HepG2 (cell line): ENCODE measurements at regions not wholly inside any gene's neighbourhood (a gene's known extent, or its start where the extent isn't known, plus 50 kb on each side); places are given as distances from the start of the nearest gene placed in this dataset.

ENCODE experiments used
- ATAC-seq: fragments of 200-7000 bp; cut with Tn5 transposase; 3 replicates; pipeline ENCODE4 v1.9.1; 2020; ENCODE audit warnings: mild to moderate bottlenecking, moderate library complexity
- BruUV-seq: library from RNA; stranded (reverse); fragments of 400-500 nt; replicated peaks from 2 replicates; lab custom pipeline; 2021; lab: Mats Ljungman, UMichigan
- CTCF ChIA-PET: fragments of 300-600 bp; formaldehyde crosslinking; extraction: SDS; loops from one replicate; lab custom pipeline; 2021; ENCODE audit warnings: low total read pairs, inconsistent platforms, low intra/inter-chr PET ratio; lab: Yijun Ruan, JAX
- POLR2A ChIA-PET: fragments of 350-600 bp; sonication (Branson Sonifier 250); formaldehyde crosslinking; loops from one replicate; lab custom pipeline; 2020; ENCODE audit warnings: antibody characterized with exemption, inconsistent platforms; lab: Yijun Ruan, JAX
- DNase-seq: peaks from one replicate; pipeline ENCODE4 v3.0.0-alpha.2; 2015; ENCODE audit warnings: low spot score
- FAIRE-seq: peaks from 3 replicates; lab custom pipeline; 2011; peaks lifted over from hg19 to GRCh38; lab: Jason Lieb, UNC
- H2AFZ ChIP-seq: one replicate; pipeline ENCODE4 v1.6.1; 2011; ENCODE audit warnings: low read length, inconsistent platforms
- H3K27ac ChIP-seq: fragments of 300-600 bp; 3 replicates; pipeline ENCODE4 v1.8.0; 2011; ENCODE audit warnings: mixed run types, mild to moderate bottlenecking, mixed read lengths, low read length, inconsistent platforms; ENCODE audit not compliant: insufficient read depth; ENCODE audit errors: extremely low read length
- H3K27me3 ChIP-seq, 2 experiments: fragments of 200-600 bp in 1 of 2; 2 replicates in 1 of 2; 3 replicates in 1 of 2; pipeline versions ENCODE4 v1.6.0 to v1.8.0; 2011; ENCODE audit warnings: low read length in 2 of 2, mild to moderate bottlenecking in 2 of 2, moderate library complexity in 2 of 2, inconsistent platforms in 1 of 2; ENCODE audit not compliant: insufficient read depth in 2 of 2, control insufficient read depth in 1 of 2
- H3K36me3 ChIP-seq, 2 experiments: fragments of 200-600 bp in 1 of 2; replicated peaks in 1 of 2; 2 replicates in 1 of 2; 3 replicates in 1 of 2; pipeline versions ENCODE4 v1.5.1 to v1.8.0; 2011; ENCODE audit warnings: low read length in 2 of 2, inconsistent platforms in 1 of 2; ENCODE audit not compliant: insufficient read depth in 2 of 2, control insufficient read depth in 1 of 2
- H3K4me1 ChIP-seq: 2 replicates; pipeline ENCODE4 v1.5.1; 2012; ENCODE audit warnings: low read length, inconsistent platforms; ENCODE audit not compliant: insufficient read depth
- H3K4me2 ChIP-seq: 2 replicates; pipeline ENCODE4 v1.6.0; 2011; ENCODE audit warnings: low read depth, low read length, inconsistent platforms
- H3K4me3 ChIP-seq, 3 experiments: fragments of 200-600 bp in 1 of 3; sonication (generic), shearing (Covaris generic) in 1 of 3; replicated peaks in 1 of 3; 2 replicates each; pipeline ENCODE4 v1.5.1; 2011 to 2016; ENCODE audit warnings: low read length in 3 of 3, inconsistent platforms in 2 of 3, low read depth in 2 of 3, mild to moderate bottlenecking in 2 of 3, control low read depth in 1 of 3, mixed read lengths in 1 of 3; ENCODE audit not compliant: insufficient read depth in 1 of 3
- H3K79me2 ChIP-seq: one replicate; pipeline ENCODE4 v1.6.1; 2011; ENCODE audit warnings: low read length, inconsistent platforms; ENCODE audit not compliant: insufficient read depth
- H3K9ac ChIP-seq: 2 replicates; pipeline ENCODE4 v1.6.0; 2011; ENCODE audit warnings: mild to moderate bottlenecking, low read depth, low read length, inconsistent platforms; ENCODE audit not compliant: insufficient read depth
- H3K9me3 ChIP-seq: 2 replicates; pipeline ENCODE4 v1.5.1; 2012; ENCODE audit warnings: mild to moderate bottlenecking, low read length
- H4K20me1 ChIP-seq: 2 replicates; pipeline ENCODE4 v1.6.0; 2011; ENCODE audit warnings: inconsistent platforms, mild to moderate bottlenecking, low read length, moderate library complexity; ENCODE audit not compliant: insufficient read depth
- DPF2 ChIP-seq: sonication (generic); formaldehyde crosslinking; IDR thresholded peaks from 2 replicates; pipeline ENCODE4 v1.4.0; 2020; ENCODE audit warnings: mild to moderate bottlenecking, low read depth, missing genetic modification reagents, borderline replicate concordance
- MAF1 ChIP-seq: sonication (generic); formaldehyde crosslinking; IDR thresholded peaks from 2 replicates; pipeline ENCODE4 v1.5.0; 2020; ENCODE audit warnings: missing genetic modification reagents, borderline replicate concordance
- MBD4 ChIP-seq: IDR thresholded peaks from 2 replicates; pipeline ENCODE4 v1.6.1; 2012; ENCODE audit warnings: low read length, inconsistent platforms, borderline replicate concordance
- SP140L ChIP-seq: sonication (generic); formaldehyde crosslinking; IDR thresholded peaks from 2 replicates; pipeline ENCODE4 v1.4.0; 2020; ENCODE audit warnings: missing genetic modification reagents, borderline replicate concordance
- THAP8 ChIP-seq: sonication (generic); formaldehyde crosslinking; IDR thresholded peaks from 2 replicates; pipeline ENCODE4 v1.5.1; 2020; ENCODE audit warnings: missing genetic modification reagents, mild to moderate bottlenecking, borderline replicate concordance
- ZBTB21 ChIP-seq: sonication (generic); formaldehyde crosslinking; IDR thresholded peaks from 2 replicates; pipeline ENCODE4 v1.4.0; 2020; ENCODE audit warnings: missing genetic modification reagents
- ZNF20 ChIP-seq: sonication (generic); formaldehyde crosslinking; IDR thresholded peaks from 2 replicates; pipeline ENCODE4 v1.4.0; 2020; ENCODE audit warnings: mild to moderate bottlenecking, moderate library complexity, missing genetic modification reagents
- ZNF770 ChIP-seq: sonication (generic); formaldehyde crosslinking; IDR thresholded peaks from 2 replicates; pipeline ENCODE4 v1.5.0; 2020; ENCODE audit warnings: mild to moderate bottlenecking, missing genetic modification reagents
- WGBS: methylation state at CpG from one replicate; pipeline ENCODE4 v1.1.6; 2017; ENCODE audit warnings: low lambda C conversion rate; 5-methylcytosine and 5-hydroxymethylcytosine counted together
- in situ Hi-C: cut with HindIII; loops from 2 replicates; pipeline ENCODE4 v1.10.0; 2017; ENCODE audit warnings: low pct_unique_long_range_greater_than_20kb; ENCODE audit not compliant: extremely low pct_ligation_motif_present
- intact Hi-C: fragments of 100-400 bp; cut with micrococcal nuclease; formaldehyde crosslinking; loops from one replicate; pipeline ENCODE4 v1.10.0; 2022; ENCODE audit not compliant: unreplicated experiment

- in situ Hi-C loops = no loop called here
- BruUV-seq = no TSS peak
- no peak for TF ChIP-seq MAF1 (CRISPR knock-in tag)
- TF ChIP-seq DPF2 (CRISPR knock-in tag) = no peak
- TF ChIP-seq ZNF20 = no peak
- TF ChIP-seq ZNF770 (CRISPR knock-in tag) = no peak
Measured at GRCh38 chr4:136390824-136391223, 1141.5 kb downstream of the PCDH18 start.

GRCh38 chr4:136383082-136383481 lies 1149.2 kb downstream of the PCDH18 start:
- Histone ChIP-seq H3K9ac (no peak overlapping the region), H4K20me1 (no peaks in the 10 kb centered on the region), H3K79me2 (no peaks in the 10 kb centered on the region), H3K36me3 (no peaks in the 10 kb centered on the region), H2AFZ (no peak overlapping the region), H3K9me3 (no peaks in the 10 kb centered on the region), H3K27me3 (no peaks in the 10 kb centered on the region), H3K4me3 (no peak overlapping the region), H3K27ac (no peak overlapping the region), H3K4me1 (no peaks in the 10 kb centered on the region), H3K4me2 (no peak overlapping the region)
- 0% methylated on average over 1 of the region's 1 CpG for WGBS
- CTCF ChIA-PET = no interaction called here
- DNase-seq (no peak), FAIRE-seq (no peak), ATAC-seq (no peak)
- intact Hi-C loops = no loop called here
- no TSS peak for BruUV-seq
- POLR2A ChIA-PET = no interaction called here
- in situ Hi-C loops = no loop called here
- TF ChIP-seq SP140L (CRISPR knock-in tag) = no peak
- TF ChIP-seq THAP8 (CRISPR knock-in tag) = no peak
- TF ChIP-seq MBD4 = no peak
- no peak for TF ChIP-seq ZNF770 (CRISPR knock-in tag)
- no peak for TF ChIP-seq ZBTB21 (CRISPR knock-in tag)
- TF ChIP-seq, all 625 proteins: peak for 0

More at GRCh38 chr4:136390824-136391223, 1141.5 kb downstream of the PCDH18 start:
- no peak overlapping the region for H3K4me2 ChIP-seq
- CTCF ChIA-PET = no interaction called here
- POLR2A ChIA-PET = no interaction called here
- H2AFZ ChIP-seq = no peak overlapping the region
- intact Hi-C loops = no loop called here
- FAIRE-seq = no peak
- ATAC-seq = no peak
- no peaks in the 10 kb centered on the region for H3K27me3 ChIP-seq
- H3K36me3 ChIP-seq = no peaks in the 10 kb centered on the region
- no peaks in the 10 kb centered on the region for H3K4me1 ChIP-seq
- H3K9me3 ChIP-seq = no peaks in the 10 kb centered on the region
- no peak for DNase-seq
- no peak overlapping the region for H3K4me3 ChIP-seq
- 0% methylated on average over 1 of the region's 1 CpG for WGBS
- H3K27ac ChIP-seq = no peak overlapping the region
- H4K20me1 ChIP-seq = no peaks in the 10 kb centered on the region
- H3K79me2 ChIP-seq = no peaks in the 10 kb centered on the region
- no peak overlapping the region for H3K9ac ChIP-seq
